Loucy (cell line): ENCODE measurements at regions not wholly inside any gene's neighbourhood (a gene's known extent, or its start where the extent isn't known, plus 50 kb on each side); places are given as distances from the start of the nearest gene placed in this dataset.
"Not testable (repeated sequence)": the region's sequence is repeated elsewhere in the genome, so short reads cannot be mapped to it uniquely, and the experiment has no call there.

Source experiments
- CTCF ChIP-seq: fragments of 200-600 bp; sonication (generic); conservative IDR thresholded peaks from 2 replicates; pipeline ENCODE4 v1.5.1; 2014; ENCODE audit warnings: mild to moderate bottlenecking, antibody characterized with exemption, low read length
- EZH2phosphoT487 ChIP-seq: fragments of 200-600 bp; IDR thresholded peaks from 2 replicates; pipeline ENCODE4 v1.6.1; 2018; ENCODE audit warnings: antibody characterized with exemption, mild to moderate bottlenecking, moderate library complexity, borderline replicate concordance

GRCh38 chr5:25508011-25508410, 863.2 kb upstream of the CDH10 start:
- TF ChIP-seq CTCF, EZH2phosphoT487: not testable (repeated sequence)
